ENCODE measurements at regions not wholly inside any gene's neighbourhood (a gene's known extent, or its start where the extent isn't known, plus 50 kb on each side); places are given as distances from the start of the nearest gene placed in this dataset.

- no peaks in the 10 kb centered on the region for H3K9me2 ChIP-seq (replicated peaks; ENCODE audit: insufficient read depth, low read length)
- H3K36me3 ChIP-seq (ENCODE audit: low read length) = no peaks in the 10 kb centered on the region
- H3K4me3 ChIP-seq (ENCODE audit: insufficient read depth, low read length, poor library complexity, severe bottlenecking) = no peak overlapping the region
- no peak overlapping the region for H3K9ac ChIP-seq (ENCODE audit: low read length)
- no peaks in the 10 kb centered on the region for H3K27me3 ChIP-seq (ENCODE audit: low read length)
- no peaks in the 10 kb centered on the region for H3K79me2 ChIP-seq (ENCODE audit: insufficient read depth, low read length)
- H3F3A ChIP-seq (ENCODE audit: insufficient read depth) = no peaks in the 10 kb centered on the region
- no peak overlapping the region for H3K27ac ChIP-seq (ENCODE audit: low read depth, low read length)
- H3K9me3 ChIP-seq (ENCODE audit: insufficient read depth, low read length) = no peaks in the 10 kb centered on the region
- H4K20me1 ChIP-seq (ENCODE audit: low read depth, low read length) = no peaks in the 10 kb centered on the region
- H3K4me2 ChIP-seq (ENCODE audit: low read depth, low read length, poor library complexity, severe bottlenecking) = no peak overlapping the region
- no peak for TF ChIP-seq EZH2phosphoT487 (conservative IDR thresholded peaks at IDR 0.05; ENCODE audit: low read length)
- TF ChIP-seq, protein P1, sequence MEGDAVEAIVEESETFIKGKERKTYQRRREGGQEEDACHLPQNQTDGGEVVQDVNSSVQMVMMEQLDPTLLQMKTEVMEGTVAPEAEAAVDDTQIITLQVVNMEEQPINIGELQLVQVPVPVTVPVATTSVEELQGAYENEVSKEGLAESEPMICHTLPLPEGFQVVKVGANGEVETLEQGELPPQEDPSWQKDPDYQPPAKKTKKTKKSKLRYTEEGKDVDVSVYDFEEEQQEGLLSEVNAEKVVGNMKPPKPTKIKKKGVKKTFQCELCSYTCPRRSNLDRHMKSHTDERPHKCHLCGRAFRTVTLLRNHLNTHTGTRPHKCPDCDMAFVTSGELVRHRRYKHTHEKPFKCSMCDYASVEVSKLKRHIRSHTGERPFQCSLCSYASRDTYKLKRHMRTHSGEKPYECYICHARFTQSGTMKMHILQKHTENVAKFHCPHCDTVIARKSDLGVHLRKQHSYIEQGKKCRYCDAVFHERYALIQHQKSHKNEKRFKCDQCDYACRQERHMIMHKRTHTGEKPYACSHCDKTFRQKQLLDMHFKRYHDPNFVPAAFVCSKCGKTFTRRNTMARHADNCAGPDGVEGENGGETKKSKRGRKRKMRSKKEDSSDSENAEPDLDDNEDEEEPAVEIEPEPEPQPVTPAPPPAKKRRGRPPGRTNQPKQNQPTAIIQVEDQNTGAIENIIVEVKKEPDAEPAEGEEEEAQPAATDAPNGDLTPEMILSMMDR (IDR thresholded peaks at IDR 0.05; ENCODE audit: insufficient read depth, low read length, poor library complexity, severe bottlenecking) = no peak
- no peak overlapping the region for H2AFZ ChIP-seq (ENCODE audit: low read depth, low read length, severe bottlenecking)
These were observed 188.0 kb upstream of the TGFBR2 start for GRCh38 chr3:30418443-30418842.

DNA sequence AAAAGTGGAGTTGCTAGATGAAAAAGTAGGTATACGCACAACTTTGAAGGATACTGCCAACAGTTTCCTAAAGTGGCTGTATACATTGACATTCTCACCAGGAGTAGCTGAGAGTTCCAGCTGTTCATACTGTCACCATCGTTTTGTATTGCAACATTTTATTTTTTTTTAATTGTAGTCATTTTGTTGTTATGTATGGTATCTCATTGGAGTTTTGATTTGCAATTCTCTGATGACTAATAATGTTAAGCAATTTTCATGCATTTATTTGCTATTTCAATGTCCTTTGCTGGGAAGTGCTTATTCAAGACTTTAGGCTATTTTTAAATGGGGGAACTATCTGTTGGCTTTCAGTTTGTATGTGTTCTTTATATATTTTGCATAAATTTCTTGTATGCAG is 185.1 kb upstream of the TGFBR2 start:
- Histone ChIP-seq H3K9ac (ENCODE audit: low read length) (no peak overlapping the region), H3K9me2 (replicated peaks; ENCODE audit: insufficient read depth, low read length) (no peaks in the 10 kb centered on the region), H3F3A (ENCODE audit: insufficient read depth) (no peaks in the 10 kb centered on the region), H3K27me3 (ENCODE audit: low read length) (no peaks in the 10 kb centered on the region), H3K79me2 (ENCODE audit: insufficient read depth, low read length) (no peaks in the 10 kb centered on the region), H3K36me3 (ENCODE audit: low read length) (no peaks in the 10 kb centered on the region), H4K20me1 (ENCODE audit: low read depth, low read length) (no peaks in the 10 kb centered on the region), H3K4me3 (ENCODE audit: insufficient read depth, low read length, poor library complexity, severe bottlenecking) (no peak overlapping the region), H3K9me3 (ENCODE audit: insufficient read depth, low read length) (no peaks in the 10 kb centered on the region), H2AFZ (ENCODE audit: low read depth, low read length, severe bottlenecking) (no peak overlapping the region), H3K27ac (ENCODE audit: low read depth, low read length) (no peak overlapping the region), H3K4me2 (ENCODE audit: low read depth, low read length, poor library complexity, severe bottlenecking) (no peak overlapping the region)
- TF ChIP-seq, protein P1 (IDR thresholded peaks at IDR 0.05; ENCODE audit: insufficient read depth, low read length, poor library complexity, severe bottlenecking) = no peak
- no peak for TF ChIP-seq EZH2phosphoT487 (conservative IDR thresholded peaks at IDR 0.05; ENCODE audit: low read length)

DNA sequence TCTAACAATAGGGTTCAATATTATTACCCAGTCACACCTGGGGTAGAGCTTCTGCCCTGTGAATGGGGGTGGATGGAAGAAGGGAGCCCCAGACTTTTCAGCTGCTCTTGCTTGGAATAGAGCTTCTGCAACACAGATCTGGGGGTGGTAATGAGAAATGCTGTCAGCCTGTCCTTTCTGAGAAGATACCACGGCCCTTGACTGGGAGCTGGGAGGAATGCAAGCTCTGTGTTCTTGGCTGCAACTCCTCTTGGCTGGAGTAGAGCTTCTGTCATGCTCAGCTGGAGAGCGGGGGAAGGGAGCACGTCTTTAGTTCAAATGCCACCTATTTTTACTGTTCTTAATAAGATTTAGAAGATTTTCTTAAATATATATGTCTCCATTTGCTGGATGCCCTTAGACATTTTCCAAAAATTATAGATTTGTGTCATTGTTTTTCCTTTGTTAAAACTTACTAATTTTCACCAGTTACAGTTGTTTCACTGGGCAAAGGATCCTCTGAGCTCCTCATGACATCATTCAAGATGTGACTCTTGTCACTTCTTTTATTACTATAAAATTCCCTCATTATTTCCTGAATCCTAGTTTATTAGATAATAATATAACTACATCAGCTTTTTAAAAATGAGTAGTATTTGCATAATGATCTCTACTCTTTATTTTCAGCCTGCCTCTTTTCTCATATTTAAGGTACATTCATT is 180.0 kb upstream of the TGFBR2 start:
- no peaks in the 10 kb centered on the region for H3K9me3 ChIP-seq (ENCODE audit: insufficient read depth, low read length)
- H3K9ac ChIP-seq (ENCODE audit: low read length) = no peak overlapping the region
- H3F3A ChIP-seq (ENCODE audit: insufficient read depth) = no peaks in the 10 kb centered on the region
- no peaks in the 10 kb centered on the region for H4K20me1 ChIP-seq (ENCODE audit: low read depth, low read length)
- H3K4me3 ChIP-seq (ENCODE audit: insufficient read depth, low read length, poor library complexity, severe bottlenecking) = no peak overlapping the region
- H3K36me3 ChIP-seq (ENCODE audit: low read length) = no peaks in the 10 kb centered on the region
- no peak overlapping the region for H3K4me2 ChIP-seq (ENCODE audit: low read depth, low read length, poor library complexity, severe bottlenecking)
- H3K9me2 ChIP-seq (replicated peaks; ENCODE audit: insufficient read depth, low read length) = no peaks in the 10 kb centered on the region
- TF ChIP-seq EZH2phosphoT487 (conservative IDR thresholded peaks at IDR 0.05; ENCODE audit: low read length) = no peak
- TF ChIP-seq, protein P1 (IDR thresholded peaks at IDR 0.05; ENCODE audit: insufficient read depth, low read length, poor library complexity, severe bottlenecking) = no peak
- no peak overlapping the region for H2AFZ ChIP-seq (ENCODE audit: low read depth, low read length, severe bottlenecking)
- H3K27ac ChIP-seq (ENCODE audit: low read depth, low read length) = no peak overlapping the region
- no peaks in the 10 kb centered on the region for H3K27me3 ChIP-seq (ENCODE audit: low read length)
- H3K79me2 ChIP-seq (ENCODE audit: insufficient read depth, low read length) = no peaks in the 10 kb centered on the region

Data from SU-DHL-6 (cell line).